GM12874 (cell line): ENCODE measurements at regions not wholly inside any gene's neighbourhood (a gene's known extent, or its start where the extent isn't known, plus 50 kb on each side); places are given as distances from the start of the nearest gene placed in this dataset.

Experiments
- CTCF ChIP-seq: IDR thresholded peaks from 2 replicates; pipeline ENCODE4 v1.5.1; 2011; ENCODE audit warnings: low read depth, mild to moderate bottlenecking, control low read depth, low read length, moderate library complexity; ENCODE audit not compliant: insufficient read depth

- no peak for TF ChIP-seq CTCF
Observed at GRCh38 chr17:77286391-77286640, 145.5 kb downstream of the SEC14L1 start.

GRCh38 chr17:77286641-77287431 lies 146.1 kb downstream of the SEC14L1 start:
- no peak for TF ChIP-seq CTCF

GRCh38 chr17:77287432-77288068 lies 146.8 kb downstream of the SEC14L1 start:
- TF ChIP-seq CTCF, result no peak

GRCh38 chr17:77288115-77288619 lies 147.4 kb downstream of the SEC14L1 start:
- no peak for TF ChIP-seq CTCF

- TF ChIP-seq CTCF, result no peak
Observed at GRCh38 chr17:77291591-77292386, 151.0 kb downstream of the SEC14L1 start.

GRCh38 chr17:77294761-77295160 lies 154.0 kb downstream of the SEC14L1 start:
- TF ChIP-seq CTCF, result no peak

- TF ChIP-seq CTCF, result no peak
Observed at GRCh38 chr17:77295241-77295853, 154.6 kb downstream of the SEC14L1 start.
